Psoas muscle (tissue), 7 donors: ENCODE measurements at regions not wholly inside any gene's neighbourhood (a gene's known extent, or its start where the extent isn't known, plus 50 kb on each side); places are given as distances from the start of the nearest gene placed in this dataset.

Source experiments
- ATAC-seq, 4 donors: fragments of 200-7000 bp; cut with Tn5 transposase; one replicate each; pipeline ENCODE4 v1.9.1; 2020; ENCODE audit warnings: moderate library complexity in 3 of 4, mild to moderate bottlenecking in 2 of 4
- DNase-seq, 2 donors: peaks; one replicate each; pipeline ENCODE4 v3.0.0-alpha.2; 2020
- H3K27ac ChIP-seq: fragments of 200-600 bp; one replicate; pipeline ENCODE4 v1.8.0; 2022
- H3K27me3 ChIP-seq, 3 donors: fragments of 200-600 bp in 1 of 3; one replicate each; pipeline versions ENCODE4 v1.6.1 to v1.8.0; 2013 to 2022; ENCODE audit warnings: low read length in 2 of 3, mild to moderate bottlenecking in 2 of 3, moderate library complexity in 1 of 3; ENCODE audit not compliant: insufficient read depth in 3 of 3
- H3K36me3 ChIP-seq, 2 donors: fragments of 200-600 bp in 1 of 2; one replicate each; pipeline versions ENCODE4 v1.6.1 to v1.8.0; 2013 to 2022; ENCODE audit warnings: low read depth in 1 of 2, mild to moderate bottlenecking in 1 of 2, moderate library complexity in 1 of 2; ENCODE audit not compliant: insufficient read depth in 1 of 2
- H3K4me1 ChIP-seq: fragments of 200-600 bp; one replicate; pipeline ENCODE4 v1.8.0; 2022
- H3K4me3 ChIP-seq: fragments of 200-600 bp; one replicate; pipeline ENCODE4 v1.8.0; 2022; ENCODE audit warnings: mild to moderate bottlenecking
- H3K9me3 ChIP-seq: fragments of 200-600 bp; one replicate; pipeline ENCODE4 v1.8.0; 2022
- WGBS, 3 donors: extraction: QIAGEN DNeasy Blood & Tissue Kit; methylation state at CpG; one replicate each; pipeline versions ENCODE4 v1.1.6 to v1.1.7; 2013; 5-methylcytosine and 5-hydroxymethylcytosine counted together
- intact Hi-C, 2 donors: fragments of 100-400 bp; cut with DNase I; formaldehyde crosslinking; loops; one replicate each; pipeline versions ENCODE4 v1.11.0 to v1.14.2; 2022
- TF ChIP-seq, protein P1 (sequence below): fragments of 200-600 bp; IDR thresholded peaks from one replicate; pipeline ENCODE4 v1.8.0; 2022; ENCODE audit warnings: antibody characterized with exemption
- donor health status: healthy with polysubstance abuse.
- donor health status: DM: no; HTN: no; CAD: no; lungs with moderate emphysema.
- donor health status: Bipolar disorder and iron deficiency.
- donor health status: healthy.
- donor health status: DM: yes; HTN: yes; CAD: no.
- donor health status: DM: no; HTN: no; CAD: no.
- donor health status: DM: yes; HTN: yes; CAD: no.

DNA sequence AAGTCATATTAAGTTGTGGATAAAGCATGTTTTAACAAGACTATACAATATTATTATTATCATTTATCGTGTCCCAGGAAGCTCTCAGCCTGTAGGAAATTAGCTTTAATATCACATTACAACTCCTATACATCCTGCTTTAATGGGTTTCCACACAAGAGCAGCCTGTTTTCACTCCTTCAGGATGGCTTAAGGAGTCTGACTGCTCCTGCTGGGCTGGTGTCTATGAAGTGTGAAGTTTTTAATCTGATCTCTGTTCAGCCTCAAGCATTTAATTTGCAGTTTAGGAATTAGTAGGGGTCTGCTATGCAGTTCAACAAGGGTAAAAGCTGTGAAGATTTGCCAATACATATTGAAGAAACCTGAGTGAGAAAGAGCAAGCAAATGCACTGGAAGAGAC, 653.4 kb upstream of the LRRC4C start:
- TF ChIP-seq, protein P1, sequence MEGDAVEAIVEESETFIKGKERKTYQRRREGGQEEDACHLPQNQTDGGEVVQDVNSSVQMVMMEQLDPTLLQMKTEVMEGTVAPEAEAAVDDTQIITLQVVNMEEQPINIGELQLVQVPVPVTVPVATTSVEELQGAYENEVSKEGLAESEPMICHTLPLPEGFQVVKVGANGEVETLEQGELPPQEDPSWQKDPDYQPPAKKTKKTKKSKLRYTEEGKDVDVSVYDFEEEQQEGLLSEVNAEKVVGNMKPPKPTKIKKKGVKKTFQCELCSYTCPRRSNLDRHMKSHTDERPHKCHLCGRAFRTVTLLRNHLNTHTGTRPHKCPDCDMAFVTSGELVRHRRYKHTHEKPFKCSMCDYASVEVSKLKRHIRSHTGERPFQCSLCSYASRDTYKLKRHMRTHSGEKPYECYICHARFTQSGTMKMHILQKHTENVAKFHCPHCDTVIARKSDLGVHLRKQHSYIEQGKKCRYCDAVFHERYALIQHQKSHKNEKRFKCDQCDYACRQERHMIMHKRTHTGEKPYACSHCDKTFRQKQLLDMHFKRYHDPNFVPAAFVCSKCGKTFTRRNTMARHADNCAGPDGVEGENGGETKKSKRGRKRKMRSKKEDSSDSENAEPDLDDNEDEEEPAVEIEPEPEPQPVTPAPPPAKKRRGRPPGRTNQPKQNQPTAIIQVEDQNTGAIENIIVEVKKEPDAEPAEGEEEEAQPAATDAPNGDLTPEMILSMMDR = no peak
- no peak for ATAC-seq
- WGBS, 3 donors = 27 to 34% (median 31%) methylated on average over 1 of the region's 1 CpG

DNA sequence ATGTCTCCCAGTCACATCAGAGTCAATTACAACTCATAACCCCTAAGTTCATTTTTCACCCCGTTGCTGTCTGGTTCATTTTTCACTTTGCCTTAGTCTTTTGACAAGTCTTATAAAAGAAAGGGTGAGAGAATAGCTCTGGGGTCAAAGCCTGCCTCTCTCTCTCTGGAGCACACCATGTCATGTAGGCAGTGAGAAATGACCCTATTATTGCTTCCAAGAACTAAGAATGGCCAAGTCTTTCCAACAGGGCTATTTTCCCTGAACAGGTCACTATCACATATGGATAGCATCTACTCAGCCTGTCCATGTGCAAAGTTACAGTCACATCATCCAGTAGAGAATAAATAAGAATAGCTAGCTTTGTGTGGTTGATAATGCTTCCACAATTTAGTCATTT, 655.5 kb upstream of the LRRC4C start:
- WGBS, 3 donors = 28 to 49% (median 44%) methylated on average over 1 of the region's 1 CpG
- DNase-seq (no peak), ATAC-seq (no peak)
- no peak overlapping the region for H3K4me3 ChIP-seq
- H3K27ac ChIP-seq = no peak overlapping the region
- intact Hi-C loops = no loop called here
- no peaks in the 10 kb centered on the region for H3K27me3 ChIP-seq
- H3K4me1 ChIP-seq = no peaks in the 10 kb centered on the region
- H3K9me3 ChIP-seq = no peaks in the 10 kb centered on the region
- TF ChIP-seq, protein P1 = no peak
- no peaks in the 10 kb centered on the region for H3K36me3 ChIP-seq

More for the DNA sequence above, 653.4 kb upstream of the LRRC4C start:
- intact Hi-C loops = no loop called here
- Histone ChIP-seq H3K9me3 (no peaks in the 10 kb centered on the region), H3K27me3 (no peaks in the 10 kb centered on the region), H3K4me3 (no peak overlapping the region), H3K27ac (no peak overlapping the region), H3K4me1 (no peaks in the 10 kb centered on the region), H3K36me3 (no peaks in the 10 kb centered on the region)
- DNase-seq = no peak

DNA sequence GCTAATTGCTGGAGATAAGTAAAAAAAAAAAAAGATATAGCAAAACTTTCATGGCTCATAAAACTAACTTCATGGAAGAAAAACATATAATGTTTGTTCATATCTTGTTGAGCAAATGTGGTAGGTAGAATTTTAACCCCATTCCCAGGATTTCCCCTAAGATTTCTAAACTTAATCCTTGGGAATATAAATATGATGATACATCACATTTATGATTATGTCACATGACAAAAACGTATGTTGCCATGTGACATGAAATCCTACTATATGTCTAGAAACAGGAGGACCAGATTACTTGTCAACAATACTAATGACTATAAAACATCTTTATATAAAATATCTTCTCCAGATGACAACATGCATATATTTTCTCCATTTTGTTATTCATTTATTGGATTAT, 679.0 kb upstream of the LRRC4C start:
- no peaks in the 10 kb centered on the region for H3K27me3 ChIP-seq
- no peak for DNase-seq
- ATAC-seq = no peak
- H3K9me3 ChIP-seq = no peaks in the 10 kb centered on the region
- H3K27ac ChIP-seq = no peak overlapping the region
- no peaks in the 10 kb centered on the region for H3K4me1 ChIP-seq
- no peaks in the 10 kb centered on the region for H3K36me3 ChIP-seq
- no peak overlapping the region for H3K4me3 ChIP-seq
- WGBS, 3 donors = 57 to 79% (median 72%) methylated on average over 1 of the region's 1 CpG
- TF ChIP-seq, protein P1 = no peak
- intact Hi-C loops = no loop called here

DNA sequence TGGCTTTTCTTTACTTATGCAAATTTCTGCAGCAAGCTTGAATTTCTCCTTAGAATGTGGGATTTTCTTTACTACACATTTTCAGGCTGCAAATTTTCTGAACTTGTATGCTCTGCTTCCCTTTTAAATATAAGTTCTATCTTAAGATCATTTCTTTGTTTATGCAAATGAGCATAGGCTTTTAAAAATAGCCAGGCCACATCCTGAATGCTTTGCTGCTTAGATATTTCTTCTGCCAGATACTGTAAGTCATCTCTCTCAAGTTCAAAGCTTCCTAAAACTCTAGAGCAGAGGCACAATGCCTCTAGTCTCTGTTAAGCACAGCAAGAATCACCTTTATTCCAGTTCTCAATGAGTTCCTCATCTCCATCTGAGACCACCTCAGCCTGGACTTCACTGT, 685.9 kb upstream of the LRRC4C start:
- no peak overlapping the region for H3K27ac ChIP-seq
- no peak for DNase-seq
- TF ChIP-seq, protein P1 = no peak
- no peaks in the 10 kb centered on the region for H3K4me1 ChIP-seq
- intact Hi-C loops = no loop called here
- H3K4me3 ChIP-seq = no peak overlapping the region
- no peaks in the 10 kb centered on the region for H3K36me3 ChIP-seq
- no peaks in the 10 kb centered on the region for H3K9me3 ChIP-seq
- ATAC-seq = no peak
- no peaks in the 10 kb centered on the region for H3K27me3 ChIP-seq

DNA sequence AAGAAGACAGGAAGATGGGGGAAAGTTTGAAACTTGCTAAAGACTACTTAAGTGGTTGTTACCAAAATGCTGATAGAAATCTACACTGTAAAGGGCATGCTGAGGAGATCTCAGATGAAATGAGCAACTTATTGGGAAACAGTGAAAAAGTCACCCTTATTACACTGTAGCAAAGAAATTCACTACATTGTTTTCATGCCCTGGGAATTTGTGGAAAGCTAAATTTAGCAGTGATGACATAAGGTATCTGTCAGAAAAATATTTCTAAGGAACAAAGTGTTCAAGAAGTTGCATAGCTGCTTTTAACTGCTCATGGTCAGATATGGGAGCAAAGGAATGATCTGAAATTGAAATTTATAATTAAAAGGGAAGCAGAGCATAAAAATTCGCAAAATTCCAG, 702.4 kb upstream of the LRRC4C start:
- WGBS, 3 donors = 53 to 72% (median 61%) methylated on average over 1 of the region's 1 CpG
- Histone ChIP-seq H3K4me3 (no peak overlapping the region), H3K4me1 (no peaks in the 10 kb centered on the region), H3K27ac (no peak overlapping the region), H3K36me3 (no peaks in the 10 kb centered on the region), H3K27me3 (no peaks in the 10 kb centered on the region), H3K9me3 (peaks cover 6% of the 10 kb centered on the region)
- intact Hi-C loops = no loop called here
- TF ChIP-seq, protein P1 = no peak
- ATAC-seq = no peak
- DNase-seq = no peak
